GM12864 (cell line): ENCODE measurements at regions not wholly inside any gene's neighbourhood (a gene's known extent, or its start where the extent isn't known, plus 50 kb on each side); places are given as distances from the start of the nearest gene placed in this dataset.
"Not testable (repeated sequence)": the region's sequence is repeated elsewhere in the genome, so short reads cannot be mapped to it uniquely, and the experiment has no call there.

Source experiments
- DNase-seq: peaks from one replicate; pipeline ENCODE4 v3.0.0-alpha.2; 2011; ENCODE audit warnings: low read depth
- H3K4me3 ChIP-seq: 2 replicates; pipeline ENCODE4 v1.5.1; 2011; ENCODE audit warnings: mild to moderate bottlenecking, low read depth, low read length, control low read depth
- TF ChIP-seq, protein P1 (sequence below): IDR thresholded peaks from 2 replicates; pipeline ENCODE4 v1.5.1; 2011; ENCODE audit warnings: low read depth, mild to moderate bottlenecking, moderate library complexity, low read length, control low read depth, inconsistent platforms; ENCODE audit errors: missing control alignments

DNA sequence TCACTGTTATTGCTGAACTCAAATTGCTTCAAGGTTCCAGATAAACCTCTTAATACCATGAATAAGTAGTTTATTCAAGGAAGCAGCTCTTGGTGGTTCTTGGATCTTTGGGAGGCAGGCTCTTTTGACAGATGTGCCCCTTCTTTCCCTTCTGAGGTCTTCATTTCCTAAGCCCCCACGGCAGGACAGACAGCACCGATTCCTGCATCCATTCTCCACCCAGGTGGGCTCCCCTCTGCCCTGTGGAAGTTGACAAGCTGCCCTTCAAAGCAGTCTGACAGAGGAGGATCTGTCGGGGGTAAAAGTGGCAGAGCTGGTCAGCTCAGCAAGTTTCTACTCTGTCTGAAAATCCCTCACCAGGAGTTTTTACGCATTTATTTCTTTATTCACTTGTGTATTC is 605.3 kb upstream of the B3GAT1 start:
- DNase-seq = no peak
- no peak overlapping the region for H3K4me3 ChIP-seq
- TF ChIP-seq, protein P1, sequence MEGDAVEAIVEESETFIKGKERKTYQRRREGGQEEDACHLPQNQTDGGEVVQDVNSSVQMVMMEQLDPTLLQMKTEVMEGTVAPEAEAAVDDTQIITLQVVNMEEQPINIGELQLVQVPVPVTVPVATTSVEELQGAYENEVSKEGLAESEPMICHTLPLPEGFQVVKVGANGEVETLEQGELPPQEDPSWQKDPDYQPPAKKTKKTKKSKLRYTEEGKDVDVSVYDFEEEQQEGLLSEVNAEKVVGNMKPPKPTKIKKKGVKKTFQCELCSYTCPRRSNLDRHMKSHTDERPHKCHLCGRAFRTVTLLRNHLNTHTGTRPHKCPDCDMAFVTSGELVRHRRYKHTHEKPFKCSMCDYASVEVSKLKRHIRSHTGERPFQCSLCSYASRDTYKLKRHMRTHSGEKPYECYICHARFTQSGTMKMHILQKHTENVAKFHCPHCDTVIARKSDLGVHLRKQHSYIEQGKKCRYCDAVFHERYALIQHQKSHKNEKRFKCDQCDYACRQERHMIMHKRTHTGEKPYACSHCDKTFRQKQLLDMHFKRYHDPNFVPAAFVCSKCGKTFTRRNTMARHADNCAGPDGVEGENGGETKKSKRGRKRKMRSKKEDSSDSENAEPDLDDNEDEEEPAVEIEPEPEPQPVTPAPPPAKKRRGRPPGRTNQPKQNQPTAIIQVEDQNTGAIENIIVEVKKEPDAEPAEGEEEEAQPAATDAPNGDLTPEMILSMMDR = no peak

DNA sequence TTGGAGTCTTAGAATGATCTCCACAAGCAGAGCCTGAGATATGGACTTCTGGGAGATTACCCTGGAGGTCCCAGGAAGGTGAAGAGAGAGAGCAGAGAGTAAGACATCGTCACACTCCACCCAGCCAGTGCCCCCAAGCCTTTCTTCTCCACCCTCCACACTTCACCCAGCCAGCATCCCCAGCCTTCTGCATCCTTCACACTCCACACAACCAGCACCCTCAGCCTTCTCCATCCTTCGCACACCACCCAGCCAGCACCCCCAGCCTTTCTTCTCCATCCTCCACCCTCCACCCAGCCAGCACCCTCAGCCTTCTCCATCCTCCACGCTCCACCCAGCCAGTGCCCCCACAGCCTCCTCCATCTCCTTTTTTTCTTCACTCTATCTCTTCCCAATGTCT is 603.9 kb upstream of the B3GAT1 start:
- TF ChIP-seq, protein P1 = no peak
- no peak overlapping the region for H3K4me3 ChIP-seq
- DNase-seq = no peak

DNA sequence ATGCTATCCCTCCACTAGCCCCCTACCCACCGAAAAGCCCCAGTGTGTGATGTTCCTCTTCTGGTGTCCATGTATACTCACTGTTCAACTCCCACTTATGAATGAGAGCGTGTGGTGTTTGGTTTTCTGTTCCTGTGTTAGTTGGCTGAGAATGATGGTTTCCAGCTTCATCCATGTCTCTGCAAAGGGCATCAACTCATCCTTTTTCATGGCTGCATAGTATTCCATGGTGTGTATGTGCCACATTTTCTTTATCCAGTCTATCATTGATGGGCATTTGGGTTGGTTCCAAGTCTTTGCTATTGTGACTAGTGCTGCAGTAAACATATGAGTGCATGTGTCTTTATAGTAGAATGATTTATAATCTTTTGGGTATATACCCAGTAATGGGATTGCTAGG is 599.3 kb upstream of the B3GAT1 start:
- H3K4me3 ChIP-seq, DNase-seq: not testable (repeated sequence)

DNA sequence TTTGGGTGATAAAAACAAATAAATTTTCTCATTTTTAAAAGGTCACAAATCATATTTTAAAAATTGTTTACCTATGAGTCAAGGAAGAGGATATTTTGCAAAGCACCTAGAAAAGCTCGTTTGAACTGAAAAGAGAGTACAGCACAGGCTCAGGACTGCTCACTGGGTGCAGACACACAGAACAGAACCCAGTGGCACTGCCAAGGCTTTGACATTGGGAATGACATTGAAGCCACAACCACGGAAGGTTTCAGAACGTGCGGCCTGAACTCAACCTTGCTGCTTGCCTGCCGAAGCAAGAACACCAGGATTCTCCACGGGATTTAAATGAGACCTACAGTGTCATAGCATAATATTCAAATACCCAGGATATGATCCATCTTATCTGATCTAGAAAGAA is 597.1 kb upstream of the B3GAT1 start:
- TF ChIP-seq, protein P1 = no peak
- H3K4me3 ChIP-seq = no peak overlapping the region
- DNase-seq = no peak

DNA sequence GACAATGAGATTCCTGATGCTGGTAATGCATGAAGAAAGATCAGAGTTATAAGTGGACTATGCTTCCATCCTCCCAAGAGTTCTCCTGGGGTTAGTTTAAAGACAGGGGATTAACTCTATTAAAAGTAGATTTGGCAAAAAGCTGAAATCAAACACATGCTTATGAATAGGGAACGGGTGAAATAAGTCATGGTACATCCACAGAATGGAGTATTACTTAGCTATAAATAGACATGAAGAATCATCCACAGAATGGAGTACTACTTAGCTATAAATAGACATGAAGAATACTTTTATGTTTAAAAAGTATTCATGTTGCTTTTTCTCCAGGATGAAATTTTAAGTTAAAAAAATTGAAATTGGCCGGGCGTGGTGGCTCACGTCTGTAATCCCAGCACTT is 596.4 kb upstream of the B3GAT1 start:
- DNase-seq = no peak
- TF ChIP-seq, protein P1 = no peak
- H3K4me3 ChIP-seq = no peak overlapping the region

DNA sequence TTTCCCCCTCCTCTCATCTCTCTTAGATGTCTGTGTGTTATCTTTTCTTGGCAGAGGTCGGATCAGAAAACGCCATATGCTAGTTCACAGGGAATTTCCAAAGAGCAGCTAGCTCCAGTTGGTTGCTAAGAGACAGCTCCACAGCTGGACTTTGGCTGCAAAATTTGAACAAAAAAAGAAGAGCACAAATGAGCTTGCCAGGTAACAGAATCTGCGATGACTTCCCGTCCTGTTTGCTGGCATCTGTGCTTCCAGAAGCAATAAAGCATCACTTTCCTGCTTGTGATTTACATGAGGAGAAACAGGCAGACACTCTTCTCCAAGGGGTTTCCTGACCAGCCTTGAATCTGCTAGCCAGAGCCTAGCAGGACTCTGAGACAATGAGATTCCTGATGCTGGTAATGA is 596.0 kb upstream of the B3GAT1 start:
- no peak for DNase-seq
- TF ChIP-seq, protein P1 = no peak
- H3K4me3 ChIP-seq = no peak overlapping the region

DNA sequence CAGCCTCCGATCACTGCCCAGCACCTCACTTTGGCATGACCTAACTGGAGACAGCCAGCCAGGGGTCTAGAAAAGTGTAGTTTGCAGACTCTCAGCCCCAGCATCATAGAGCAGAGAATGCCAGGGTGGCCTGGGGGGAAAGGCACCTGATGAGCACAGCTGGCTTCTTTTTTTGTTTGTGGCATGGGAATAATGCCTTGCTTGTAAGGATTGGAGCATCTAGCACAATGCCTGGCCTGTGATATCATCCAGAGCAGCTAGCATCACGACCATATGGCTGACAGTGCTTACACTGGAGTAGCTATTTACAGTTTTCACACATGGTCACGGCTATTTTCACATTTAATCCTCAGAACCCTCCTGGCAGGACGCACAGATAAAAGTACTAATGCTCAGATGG is 594.8 kb upstream of the B3GAT1 start:
- no peak for DNase-seq
- TF ChIP-seq, protein P1 = no peak
- H3K4me3 ChIP-seq = no peak overlapping the region

DNA sequence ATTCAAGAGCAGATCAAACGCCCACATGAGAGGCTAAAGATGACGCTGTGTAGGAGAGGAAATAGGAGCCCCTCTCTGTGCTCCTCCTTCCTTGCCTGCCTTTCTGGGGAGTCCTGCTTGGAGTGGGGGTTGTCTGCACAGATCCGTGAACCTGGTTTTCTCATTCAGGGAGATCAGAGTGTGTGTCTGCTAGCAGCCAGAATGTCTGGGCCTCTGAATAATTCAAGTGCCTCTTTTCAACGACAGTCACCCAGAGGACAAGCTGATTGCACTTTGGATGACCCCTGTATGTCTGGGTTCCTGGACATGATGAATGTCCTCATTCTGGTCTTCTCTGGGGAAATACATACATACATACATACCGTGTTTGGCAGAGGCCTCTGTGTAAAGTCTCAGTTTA is 592.5 kb upstream of the B3GAT1 start:
- no peak for DNase-seq
- no peak overlapping the region for H3K4me3 ChIP-seq
- TF ChIP-seq, protein P1 = no peak
